GM23248 (cell line): ENCODE measurements at regions not wholly inside any gene's neighbourhood (a gene's known extent, or its start where the extent isn't known, plus 50 kb on each side); places are given as distances from the start of the nearest gene placed in this dataset.

Source experiments
- DNase-seq: peaks from one replicate; pipeline ENCODE4 v3.0.0-alpha.2; 2015
- H2AFZ ChIP-seq: fragments of 200-600 bp; sonication (generic); 2 replicates; pipeline ENCODE4 v1.6.1; 2016; ENCODE audit warnings: antibody characterized with exemption
- H3F3A ChIP-seq: fragments of 200-600 bp; sonication (generic); 2 replicates; pipeline ENCODE4 v1.6.1; 2016; ENCODE audit warnings: mild to moderate bottlenecking, antibody characterized with exemption, mixed run types; ENCODE audit not compliant: insufficient read depth
- H3K27ac ChIP-seq: fragments of 200-600 bp; sonication (generic); 2 replicates; pipeline ENCODE4 v1.5.1; 2016; ENCODE audit warnings: mild to moderate bottlenecking
- H3K27me3 ChIP-seq: fragments of 200-600 bp; sonication (generic); replicated peaks from 2 replicates; pipeline ENCODE4 v1.6.1; 2016; ENCODE audit warnings: mild to moderate bottlenecking; ENCODE audit not compliant: insufficient read depth
- H3K36me3 ChIP-seq: fragments of 200-600 bp; sonication (generic); 2 replicates; pipeline ENCODE4 v1.6.1; 2016; ENCODE audit warnings: low read depth, mild to moderate bottlenecking
- H3K4me1 ChIP-seq: fragments of 200-600 bp; sonication (generic); 2 replicates; pipeline ENCODE4 v1.6.1; 2016; ENCODE audit warnings: mild to moderate bottlenecking; ENCODE audit not compliant: insufficient read depth
- H3K4me2 ChIP-seq: fragments of 200-600 bp; sonication (generic); one replicate; pipeline ENCODE4 v1.6.1; 2016; ENCODE audit warnings: mild to moderate bottlenecking; ENCODE audit not compliant: unreplicated experiment
- H3K4me3 ChIP-seq: fragments of 200-600 bp; sonication (generic); 2 replicates; pipeline ENCODE4 v1.5.1; 2016; ENCODE audit warnings: mild to moderate bottlenecking
- H3K79me2 ChIP-seq: fragments of 200-600 bp; sonication (generic); 2 replicates; pipeline ENCODE4 v1.6.1; 2016; ENCODE audit warnings: mild to moderate bottlenecking; ENCODE audit not compliant: insufficient read depth
- H3K9ac ChIP-seq: fragments of 200-600 bp; sonication (generic); 2 replicates; pipeline ENCODE4 v1.6.1; 2016; ENCODE audit warnings: mild to moderate bottlenecking
- H3K9me2 ChIP-seq: fragments of 200-600 bp; sonication (generic); 2 replicates; pipeline ENCODE4 v1.6.1; 2016; ENCODE audit warnings: mixed run types, mild to moderate bottlenecking, moderate library complexity; ENCODE audit not compliant: insufficient read depth
- H3K9me3 ChIP-seq: fragments of 200-600 bp; sonication (generic); one replicate; pipeline ENCODE4 v1.6.1; 2017; ENCODE audit warnings: low read depth
- H4K20me1 ChIP-seq: fragments of 200-600 bp; sonication (generic); 2 replicates; pipeline ENCODE4 v1.6.0; 2016; ENCODE audit not compliant: insufficient read depth
- EZH2 ChIP-seq: fragments of 200-600 bp; sonication (generic); IDR thresholded peaks from 2 replicates; pipeline ENCODE4 v1.6.1; 2018; ENCODE audit warnings: antibody characterized with exemption, mild to moderate bottlenecking; ENCODE audit not compliant: insufficient read depth, poor library complexity, severe bottlenecking
- EZH2phosphoT487 ChIP-seq: fragments of 200-600 bp; sonication (generic); IDR thresholded peaks from 2 replicates; pipeline ENCODE4 v1.6.1; 2018; ENCODE audit warnings: antibody characterized with exemption, moderate library complexity, mild to moderate bottlenecking, low read depth; ENCODE audit not compliant: insufficient read depth
- WGBS, 2 experiments: methylation state at CpG; one replicate each; pipeline ENCODE4 v1.1.6; 2015 to 2017; ENCODE audit warnings: low lambda C conversion rate in 2 of 2, low coverage in 1 of 2; ENCODE audit errors: missing lambda C conversion rate in 2 of 2; 5-methylcytosine and 5-hydroxymethylcytosine counted together
- in situ Hi-C: fragments of 300-500 bp; cut with MboI; formaldehyde crosslinking; loops from 2 replicates; pipeline ENCODE4 v1.15.0; 2020

- no peaks in the 10 kb centered on the region for H3F3A ChIP-seq
- H3K36me3 ChIP-seq = no peaks in the 10 kb centered on the region
- in situ Hi-C loops = no loop called here
- H4K20me1 ChIP-seq = no peaks in the 10 kb centered on the region
- H3K9me2 ChIP-seq = no peaks in the 10 kb centered on the region
- TF ChIP-seq EZH2phosphoT487 (no peak), EZH2 (no peak)
- DNase-seq = no peak
- H3K27me3 ChIP-seq = no peaks in the 10 kb centered on the region
- no peak overlapping the region for H3K4me2 ChIP-seq
- no peak overlapping the region for H2AFZ ChIP-seq
- H3K27ac ChIP-seq = no peak overlapping the region
- H3K9ac ChIP-seq = no peak overlapping the region
- WGBS, 2 experiments = 6 to 13% methylated on average over 4 of the region's 4 CpGs
- no peaks in the 10 kb centered on the region for H3K9me3 ChIP-seq
- no peaks in the 10 kb centered on the region for H3K79me2 ChIP-seq
- H3K4me3 ChIP-seq = no peak overlapping the region
- H3K4me1 ChIP-seq = no peaks in the 10 kb centered on the region
These were observed 96.8 kb upstream of the PKP2 start for GRCh38 chr12:32993404-32993803.

DNA sequence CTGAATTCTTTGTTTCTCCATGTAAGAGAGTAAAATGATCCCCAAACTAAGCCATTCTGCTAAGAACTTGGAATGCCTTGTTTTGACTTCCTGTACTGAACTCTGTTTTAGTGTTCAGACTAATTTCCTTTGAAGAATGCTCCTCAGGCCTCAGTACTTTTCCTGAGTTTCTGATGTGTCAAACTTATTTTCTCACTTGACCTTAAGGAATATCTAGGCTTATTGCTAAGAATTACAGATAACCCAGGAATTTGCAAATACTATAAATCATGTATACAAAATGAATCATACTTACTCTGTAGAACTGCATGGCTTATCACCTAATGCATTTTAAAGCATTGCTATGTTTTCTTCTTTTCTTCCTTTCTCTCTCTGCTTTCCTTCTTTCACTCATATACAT, 93.1 kb upstream of the PKP2 start:
- H2AFZ ChIP-seq = no peak overlapping the region
- no peak overlapping the region for H3K27ac ChIP-seq
- no peaks in the 10 kb centered on the region for H3K4me1 ChIP-seq
- H3K9me3 ChIP-seq = no peaks in the 10 kb centered on the region
- DNase-seq = no peak
- TF ChIP-seq EZH2 (no peak), EZH2phosphoT487 (no peak)
- no peak overlapping the region for H3K4me3 ChIP-seq
- no peaks in the 10 kb centered on the region for H3K9me2 ChIP-seq
- H3K9ac ChIP-seq = no peak overlapping the region
- in situ Hi-C loops = no loop called here
- no peaks in the 10 kb centered on the region for H3K27me3 ChIP-seq
- no peaks in the 10 kb centered on the region for H4K20me1 ChIP-seq
- no peaks in the 10 kb centered on the region for H3K36me3 ChIP-seq
- H3K4me2 ChIP-seq = no peak overlapping the region
- no peaks in the 10 kb centered on the region for H3K79me2 ChIP-seq
- H3F3A ChIP-seq = no peaks in the 10 kb centered on the region

DNA sequence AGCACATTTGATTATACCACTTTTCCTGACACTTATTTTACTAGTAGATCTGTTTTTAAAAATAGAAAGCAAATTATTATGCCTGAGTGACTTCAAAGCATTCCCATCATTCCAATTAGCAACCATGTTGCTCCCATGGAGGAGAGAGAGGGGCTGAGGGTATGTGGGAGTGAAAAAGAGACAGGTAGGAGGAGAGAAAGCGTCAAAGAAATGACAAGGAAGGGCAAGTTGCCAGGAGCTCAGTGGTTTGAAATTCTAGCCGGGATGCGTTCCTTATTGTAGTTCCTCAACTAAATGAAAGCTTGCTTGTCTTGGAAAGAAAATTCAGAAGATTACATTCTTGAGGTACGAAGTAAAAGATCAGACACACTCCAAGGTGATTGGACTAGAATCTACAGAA, 92.4 kb upstream of the PKP2 start:
- no peak overlapping the region for H2AFZ ChIP-seq
- H4K20me1 ChIP-seq = no peaks in the 10 kb centered on the region
- H3K27ac ChIP-seq = no peak overlapping the region
- H3F3A ChIP-seq = no peaks in the 10 kb centered on the region
- no peaks in the 10 kb centered on the region for H3K36me3 ChIP-seq
- no peak overlapping the region for H3K4me2 ChIP-seq
- no peak for TF ChIP-seq EZH2phosphoT487
- no peak for TF ChIP-seq EZH2
- no peaks in the 10 kb centered on the region for H3K4me1 ChIP-seq
- no peak overlapping the region for H3K9ac ChIP-seq
- no peak for DNase-seq
- H3K9me2 ChIP-seq = no peaks in the 10 kb centered on the region
- no peaks in the 10 kb centered on the region for H3K79me2 ChIP-seq
- in situ Hi-C loops = no loop called here
- no peaks in the 10 kb centered on the region for H3K27me3 ChIP-seq
- WGBS, 2 experiments = 6 to 10% methylated on average over 4 of the region's 4 CpGs
- no peak overlapping the region for H3K4me3 ChIP-seq
- H3K9me3 ChIP-seq = no peaks in the 10 kb centered on the region

DNA sequence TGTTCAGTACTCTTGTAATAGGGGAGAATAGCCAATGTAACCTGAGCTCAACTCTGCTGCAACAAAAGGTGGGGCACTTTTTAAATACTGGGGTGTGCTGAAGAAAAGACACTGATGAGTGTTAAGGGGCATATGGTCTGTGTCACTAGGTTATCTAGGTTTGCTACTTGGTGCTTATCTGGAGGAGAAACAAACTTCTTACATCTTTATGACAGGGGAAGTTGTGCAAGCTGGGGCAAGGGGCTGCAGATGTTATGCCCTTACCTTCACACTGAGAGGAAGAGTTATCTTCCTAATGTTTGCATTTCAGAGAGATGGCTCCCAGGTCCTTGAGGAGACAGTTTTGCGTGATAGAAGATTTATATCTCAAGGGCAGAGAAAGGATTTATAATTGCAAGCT, 90.9 kb upstream of the PKP2 start:
- WGBS, 2 experiments = 0 to 14% methylated on average over 1 of the region's 1 CpG
- H3K27me3 ChIP-seq = no peaks in the 10 kb centered on the region
- in situ Hi-C loops = no loop called here
- no peaks in the 10 kb centered on the region for H3K36me3 ChIP-seq
- no peak overlapping the region for H2AFZ ChIP-seq
- H3K9me3 ChIP-seq = no peaks in the 10 kb centered on the region
- H3K27ac ChIP-seq = no peak overlapping the region
- H3F3A ChIP-seq = no peaks in the 10 kb centered on the region
- no peak for TF ChIP-seq EZH2phosphoT487
- TF ChIP-seq EZH2 = no peak
- H3K9ac ChIP-seq = no peak overlapping the region
- no peak overlapping the region for H3K4me2 ChIP-seq
- no peak overlapping the region for H3K4me3 ChIP-seq
- DNase-seq = no peak
- no peaks in the 10 kb centered on the region for H4K20me1 ChIP-seq
- no peaks in the 10 kb centered on the region for H3K9me2 ChIP-seq
- no peaks in the 10 kb centered on the region for H3K4me1 ChIP-seq
- H3K79me2 ChIP-seq = no peaks in the 10 kb centered on the region

DNA sequence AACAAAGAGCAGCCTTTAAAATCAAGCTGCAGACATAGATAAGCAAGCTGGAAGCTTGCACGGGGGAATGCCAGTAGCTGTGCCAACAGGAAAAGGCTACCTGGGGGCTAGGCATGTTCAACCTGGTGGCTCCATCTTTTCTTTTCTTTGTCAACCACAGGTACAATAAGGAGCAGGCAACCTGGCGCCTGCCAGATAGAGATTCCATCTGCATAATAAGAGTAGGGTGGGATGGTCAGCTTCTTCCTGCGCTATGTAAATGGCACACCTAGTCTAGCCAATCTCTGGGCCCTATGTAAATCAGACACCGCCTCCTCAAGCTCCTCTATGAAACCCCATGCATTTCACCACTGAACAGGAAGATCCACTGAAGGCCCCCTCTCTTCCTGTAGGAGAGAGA, 87.4 kb upstream of the PKP2 start:
- H3K9me3 ChIP-seq = no peaks in the 10 kb centered on the region
- TF ChIP-seq EZH2 (no peak), EZH2phosphoT487 (no peak)

More for the DNA sequence above, 87.4 kb upstream of the PKP2 start:
- Histone ChIP-seq H4K20me1 (no peaks in the 10 kb centered on the region), H3K9me2 (no peaks in the 10 kb centered on the region), H3K27me3 (no peaks in the 10 kb centered on the region), H3K9ac (no peak overlapping the region), H3K79me2 (no peaks in the 10 kb centered on the region), H3K4me3 (no peak overlapping the region), H3K36me3 (no peaks in the 10 kb centered on the region), H3K27ac (no peak overlapping the region), H3K4me1 (no peaks in the 10 kb centered on the region), H3F3A (no peaks in the 10 kb centered on the region), H2AFZ (no peak overlapping the region), H3K4me2 (no peak overlapping the region)
- in situ Hi-C loops = no loop called here
- DNase-seq = no peak
- 14 to 30% methylated on average over 4 of the region's 4 CpGs for WGBS, 2 experiments
